ENCODE measurements at regions not wholly inside any gene's neighbourhood (a gene's known extent, or its start where the extent isn't known, plus 50 kb on each side); places are given as distances from the start of the nearest gene placed in this dataset.

- TF ChIP-seq POLR2AphosphoS5 (IDR thresholded peaks at IDR 0.05; ENCODE audit: insufficient read depth, low read depth, low read length) (no peak), CTCF (IDR thresholded peaks at IDR 0.05; ENCODE audit: extremely low read depth in 1 of 2, insufficient read depth in 1 of 2, low read depth in 1 of 2, low read length in 2 of 2) (no peak), POLR2A (IDR thresholded peaks at IDR 0.05; ENCODE audit: low read depth, low read length) (no peak), JUN (IDR thresholded peaks at IDR 0.05; ENCODE audit: borderline replicate concordance, insufficient read depth, insufficient read length, low read depth) (no peak), EZH2 (IDR thresholded peaks at IDR 0.05; ENCODE audit: borderline replicate concordance, low read depth, low read length, severe bottlenecking) (no peak), MAX (IDR thresholded peaks at IDR 0.05; ENCODE audit: insufficient read depth, insufficient read length) (no peak), MYC (IDR thresholded peaks at IDR 0.05; ENCODE audit: low read depth, low read length) (no peak)
Measured at GRCh38 chr4:111113591-111113990, 490.7 kb upstream of the PITX2 start.

Data from endothelial cell of umbilical vein (primary cell).